ENCODE measurements at regions not wholly inside any gene's neighbourhood (a gene's known extent, or its start where the extent isn't known, plus 50 kb on each side); places are given as distances from the start of the nearest gene placed in this dataset.

DNA sequence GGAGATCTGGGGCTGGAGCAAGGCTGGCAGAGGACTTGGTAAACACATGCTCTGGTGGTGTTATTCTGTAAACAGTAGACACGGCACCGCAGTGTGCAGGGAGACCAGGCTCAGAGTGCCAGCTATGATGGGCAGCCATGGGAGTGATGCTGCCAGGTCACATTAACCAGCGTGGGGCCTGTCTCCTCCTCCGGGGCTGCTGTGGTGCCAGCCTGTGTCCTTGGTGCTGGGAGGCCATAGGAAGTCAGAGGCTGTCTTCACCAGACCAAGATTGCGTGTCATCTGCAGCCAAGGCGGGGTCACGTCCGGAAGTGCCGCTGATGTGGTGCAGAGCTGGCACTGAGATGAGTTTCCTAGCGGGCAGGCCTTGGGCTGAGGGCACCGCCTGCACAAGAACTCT is 236.0 kb downstream of the GLRX3 start:
- no peak for DNase-seq

DNA sequence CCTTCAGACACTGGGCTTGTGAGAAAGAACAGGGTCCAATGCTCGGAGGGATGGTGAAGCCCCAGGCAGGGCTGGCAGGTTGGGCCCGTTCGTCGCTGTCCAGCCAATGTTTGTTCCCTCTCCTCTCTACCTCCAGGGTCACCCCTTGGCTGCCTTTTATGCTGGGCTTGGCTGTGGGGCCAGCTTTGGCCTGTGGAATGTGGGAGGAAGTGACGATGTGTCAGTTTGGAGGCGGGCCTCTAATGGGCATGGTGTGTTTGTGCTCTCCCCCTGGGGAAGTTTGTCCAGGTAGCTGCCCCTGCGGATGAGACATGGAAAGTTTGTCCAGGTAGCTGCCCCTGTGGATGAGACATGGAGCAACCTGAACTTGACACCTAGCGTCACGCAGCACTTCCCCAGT is 236.7 kb downstream of the GLRX3 start:
- no peak for DNase-seq

DNA sequence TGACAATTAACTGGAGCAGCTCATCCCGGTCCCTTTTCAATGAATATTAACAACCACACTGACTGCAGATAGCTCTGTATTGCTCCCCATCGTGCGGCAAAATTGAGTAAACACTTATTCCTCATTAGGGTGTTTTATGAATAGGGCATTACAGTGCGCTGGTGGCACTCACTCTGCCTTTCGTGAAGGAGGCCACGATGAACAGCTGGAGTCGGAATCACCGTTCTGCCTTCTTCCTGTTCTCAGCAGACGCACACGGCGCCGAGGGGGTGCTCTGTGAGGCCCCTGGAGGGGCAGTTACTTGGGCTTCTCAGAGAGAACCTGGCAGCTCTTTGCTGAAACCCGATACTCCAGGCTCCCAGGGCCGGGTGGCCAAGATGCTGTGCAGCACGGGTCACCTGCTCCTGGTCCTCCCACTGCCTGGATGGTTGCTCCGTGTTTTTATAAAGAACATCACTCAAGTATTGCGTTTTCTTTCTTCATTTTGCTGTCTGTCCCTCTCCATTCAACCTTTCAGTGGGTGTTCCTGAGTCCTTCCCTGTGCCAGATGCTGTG is 241.9 kb downstream of the GLRX3 start:
- no peak for DNase-seq

DNA sequence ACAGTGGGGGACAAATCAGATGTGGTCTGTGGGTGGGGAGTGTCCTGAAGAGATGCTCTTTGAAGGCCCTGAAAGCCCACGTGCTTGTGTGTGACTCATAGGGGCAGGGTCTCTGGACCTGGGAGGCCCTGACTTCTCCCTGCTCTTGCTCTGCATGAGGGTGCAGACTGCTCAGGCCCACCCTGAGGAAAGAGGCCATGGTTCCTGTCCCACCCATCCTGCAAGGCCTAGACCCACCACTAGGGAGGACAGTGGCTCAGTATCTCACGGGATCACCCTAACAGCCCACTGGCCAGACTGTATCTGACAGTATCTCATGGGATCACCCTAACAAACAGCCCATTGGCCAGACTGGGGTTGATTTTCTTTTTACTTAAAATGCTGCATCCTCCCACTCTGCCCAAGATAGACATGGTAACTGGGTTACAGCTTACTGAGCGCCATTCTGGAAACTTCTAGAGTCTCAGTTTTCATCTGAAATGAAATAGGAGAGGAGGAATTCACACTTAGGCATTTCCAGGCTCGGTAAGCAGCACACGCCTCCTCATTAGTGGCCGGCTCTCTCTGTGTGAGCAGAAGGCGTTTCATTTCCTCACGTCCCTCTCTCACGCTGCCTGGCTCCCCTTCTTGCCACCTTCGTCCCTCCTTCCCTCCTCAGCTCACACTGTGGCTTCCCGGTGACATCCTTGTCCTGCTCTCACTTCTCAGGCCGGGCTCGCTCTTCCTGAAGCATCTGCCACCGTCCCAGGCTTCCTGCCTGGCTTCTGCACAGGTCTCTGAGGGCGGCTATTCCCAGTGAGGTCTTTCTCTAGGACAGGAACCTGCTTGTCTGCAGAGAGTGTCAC is 242.6 kb downstream of the GLRX3 start:
- DNase-seq, result no peak

DNA sequence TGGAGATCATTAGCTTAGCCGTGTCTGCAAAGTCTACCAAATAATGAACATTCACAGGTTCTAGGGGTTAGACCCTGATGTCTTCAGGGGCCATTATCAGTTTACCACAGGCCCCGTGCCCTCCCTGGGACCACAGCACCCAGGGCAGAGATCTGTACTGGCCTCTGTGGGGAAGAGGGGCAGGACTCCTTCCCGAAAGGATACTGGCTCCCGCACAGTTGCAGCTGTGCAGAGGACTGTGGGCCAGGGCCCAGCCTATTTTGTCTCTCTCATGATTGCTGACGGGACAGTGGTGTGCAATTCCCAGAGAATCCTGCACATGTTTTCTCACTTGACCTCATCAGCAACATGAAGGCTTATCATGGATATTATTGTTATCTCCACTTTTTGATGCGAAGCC is 243.9 kb downstream of the GLRX3 start:
- DNase-seq, result no peak

DNA sequence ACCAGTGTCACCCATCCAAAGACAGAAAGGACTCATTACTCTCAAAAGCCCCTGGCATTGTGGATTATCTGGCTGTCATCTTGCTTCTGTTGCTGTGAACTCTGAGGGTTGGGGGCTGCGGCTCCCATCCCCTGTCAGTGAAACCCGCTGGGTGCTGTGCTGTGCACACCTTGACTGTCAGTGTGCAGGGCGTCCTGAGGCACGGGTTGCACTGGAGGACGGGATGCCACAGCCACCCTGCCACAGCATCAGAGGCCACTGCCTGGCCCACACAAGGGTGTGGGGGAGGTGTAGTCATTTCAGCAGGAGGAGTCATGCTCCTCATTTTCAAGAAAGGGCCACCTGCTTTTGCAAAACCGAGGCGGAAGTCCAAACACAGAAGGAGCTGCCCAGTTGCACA is 245.8 kb downstream of the GLRX3 start:
- DNase-seq, result no peak

DNA sequence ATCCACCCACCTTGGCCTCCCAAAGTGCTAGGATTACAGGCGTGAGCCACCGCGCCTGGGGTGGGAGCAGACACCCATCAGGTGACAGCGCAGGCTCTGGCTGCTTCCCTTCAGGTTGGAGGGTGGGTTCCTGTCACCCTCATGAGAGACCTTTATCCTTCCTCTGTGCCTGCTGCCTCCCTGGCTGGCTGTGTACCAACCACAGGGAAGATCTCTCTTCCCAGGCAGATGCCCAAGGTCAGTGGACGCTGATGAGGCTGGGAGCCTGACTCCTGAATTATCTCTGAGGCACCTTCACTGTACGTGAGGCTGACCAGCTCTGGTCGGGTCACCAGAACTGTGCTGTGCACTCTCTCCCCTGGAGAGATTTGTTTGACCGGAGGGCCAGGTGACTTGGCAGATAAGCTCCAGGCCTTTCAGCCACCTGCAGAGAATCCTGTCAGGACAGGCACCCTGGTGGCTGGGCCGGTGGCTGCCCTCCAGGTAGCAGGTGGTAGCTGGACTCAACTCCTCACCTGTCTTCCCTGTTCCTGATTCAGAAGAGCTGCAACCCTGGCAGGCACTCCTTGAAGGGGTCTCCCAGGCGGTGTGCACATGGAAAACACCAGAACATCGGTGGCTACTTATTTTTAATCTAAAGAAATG is 251.9 kb downstream of the GLRX3 start:
- DNase-seq, result no peak

DNA sequence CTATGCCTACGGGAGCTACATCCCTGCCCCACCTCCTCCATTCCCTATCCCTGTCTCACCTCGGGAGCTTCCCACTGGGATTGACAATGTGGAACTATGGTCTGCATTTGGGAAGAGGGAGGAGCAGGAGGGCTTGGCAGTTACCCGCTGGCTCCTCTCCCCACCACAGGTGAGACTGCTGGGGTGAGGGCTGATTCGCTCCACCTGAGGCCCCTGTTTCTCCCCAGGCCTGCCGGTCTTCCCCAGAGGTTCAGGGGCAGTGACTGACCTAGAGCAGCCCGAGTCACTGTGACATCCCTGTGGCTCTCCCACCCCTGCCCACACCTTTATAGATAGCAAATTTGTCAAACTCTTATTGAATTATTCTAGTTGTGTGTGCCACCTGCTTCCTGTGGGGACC is 252.6 kb downstream of the GLRX3 start:
- DNase-seq, result no peak

DNA sequence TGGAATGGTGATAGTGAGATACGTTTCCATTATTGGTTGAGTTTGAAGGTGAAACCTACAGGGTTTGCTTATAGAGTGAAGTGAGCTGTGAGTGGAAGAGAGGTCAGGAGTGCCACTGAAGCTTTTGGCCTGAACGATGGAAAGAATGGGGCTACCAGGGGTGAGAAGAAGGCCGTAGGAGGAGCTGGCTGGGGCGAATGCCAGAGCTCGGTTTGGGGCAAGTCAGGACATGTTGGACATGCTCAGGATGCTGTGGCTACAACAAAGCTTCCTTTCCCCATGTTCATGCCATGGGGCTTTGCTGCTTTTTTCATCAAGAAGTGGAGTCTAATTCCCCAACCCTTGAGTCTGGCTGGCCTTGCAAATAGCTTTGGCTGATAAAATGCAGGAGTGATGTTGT is 253.7 kb downstream of the GLRX3 start:
- DNase-seq, result no peak

DNA sequence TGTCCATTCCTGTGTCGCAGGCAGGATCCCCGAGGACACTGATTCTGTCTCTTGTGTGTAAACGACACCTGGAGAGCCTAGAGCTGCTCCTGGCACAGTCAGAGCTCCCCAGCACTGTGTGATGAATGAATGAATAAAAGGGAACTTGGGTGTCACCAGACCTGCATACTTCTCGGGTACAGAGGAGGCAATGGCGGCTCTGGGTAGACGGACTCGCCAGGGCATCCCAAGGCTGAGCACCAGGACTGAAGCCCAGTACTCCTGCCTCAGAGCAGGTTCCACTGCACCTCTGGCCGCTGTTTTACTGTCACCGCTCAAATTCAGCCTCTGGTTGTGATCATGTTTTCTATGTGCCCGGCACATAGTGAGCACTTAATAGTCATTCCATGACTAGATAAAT is 255.8 kb downstream of the GLRX3 start:
- DNase-seq, result no peak

DNA sequence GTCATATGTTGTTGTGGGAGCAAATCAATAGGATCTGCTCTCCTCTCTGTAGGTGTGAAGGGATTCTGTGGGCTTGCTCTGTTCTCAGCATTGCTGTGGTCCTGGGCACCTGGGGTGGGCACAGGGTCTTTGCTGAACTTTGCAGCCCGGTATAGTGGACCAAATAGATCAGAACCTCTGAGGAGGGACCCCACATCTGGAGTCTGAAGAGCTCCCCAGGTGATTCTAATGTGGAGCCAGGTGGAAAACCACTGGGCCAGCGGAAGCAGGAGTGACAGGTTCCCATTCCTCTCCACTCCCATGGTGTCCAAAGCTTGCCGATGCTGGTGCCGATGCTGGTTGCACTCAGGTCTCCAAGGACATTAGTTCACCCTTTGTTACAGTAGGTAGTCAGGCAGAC is 257.2 kb downstream of the GLRX3 start:
- no peak for DNase-seq

DNA sequence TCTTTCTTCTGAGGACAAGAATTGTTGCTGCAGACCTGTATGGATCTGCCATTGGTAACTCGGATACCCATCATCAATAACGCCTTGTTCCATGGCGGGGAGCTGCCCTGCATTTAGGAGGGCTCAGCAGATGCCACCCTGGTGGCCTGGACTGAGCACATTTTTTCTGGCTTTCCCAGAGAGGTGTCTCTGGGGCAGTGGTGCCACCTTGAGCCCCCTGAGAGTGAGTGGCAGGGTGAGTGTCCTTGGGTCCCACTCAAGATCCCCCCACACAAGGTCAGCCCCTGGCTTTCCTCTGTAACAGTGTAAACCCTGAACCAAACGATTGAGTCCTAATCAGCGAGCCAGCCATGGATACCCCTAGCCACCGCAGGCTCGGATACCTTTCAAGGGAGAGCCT is 258.6 kb downstream of the GLRX3 start:
- DNase-seq, result no peak

DNA sequence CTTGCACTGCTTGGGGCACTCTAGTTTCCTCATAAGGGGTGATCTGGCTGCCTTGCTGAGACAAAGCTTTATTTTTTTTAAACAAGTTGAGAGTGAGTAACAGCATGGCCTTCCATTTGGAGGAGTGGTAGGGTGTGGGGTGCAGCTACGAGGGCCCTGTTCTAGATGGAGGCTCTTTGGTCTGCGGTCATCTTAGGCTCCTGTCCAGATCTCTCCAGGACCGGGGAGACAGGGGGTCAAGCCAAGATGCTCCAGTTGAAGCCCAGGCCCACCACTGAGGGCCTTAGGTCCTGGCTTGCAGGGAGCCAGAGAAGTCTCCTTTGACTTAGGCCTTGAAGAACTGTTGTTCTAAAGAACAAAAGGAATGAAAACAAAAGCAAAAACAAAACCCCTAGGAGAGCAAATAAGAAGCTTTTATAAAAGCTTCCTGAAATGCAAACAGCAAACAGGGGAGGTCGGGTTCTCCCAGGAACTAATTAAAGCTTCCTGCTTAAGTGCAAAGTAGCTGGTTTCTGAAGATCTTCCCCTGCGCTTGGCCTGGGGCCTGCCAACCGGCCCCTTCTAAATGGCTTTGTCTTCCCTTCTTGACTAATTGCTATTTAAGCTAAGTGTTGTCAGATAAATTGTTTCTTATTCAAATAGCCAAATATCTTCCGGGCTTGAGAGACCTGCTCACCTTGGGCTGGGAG is 259.2 kb downstream of the GLRX3 start:
- DNase-seq, result no peak

DNA sequence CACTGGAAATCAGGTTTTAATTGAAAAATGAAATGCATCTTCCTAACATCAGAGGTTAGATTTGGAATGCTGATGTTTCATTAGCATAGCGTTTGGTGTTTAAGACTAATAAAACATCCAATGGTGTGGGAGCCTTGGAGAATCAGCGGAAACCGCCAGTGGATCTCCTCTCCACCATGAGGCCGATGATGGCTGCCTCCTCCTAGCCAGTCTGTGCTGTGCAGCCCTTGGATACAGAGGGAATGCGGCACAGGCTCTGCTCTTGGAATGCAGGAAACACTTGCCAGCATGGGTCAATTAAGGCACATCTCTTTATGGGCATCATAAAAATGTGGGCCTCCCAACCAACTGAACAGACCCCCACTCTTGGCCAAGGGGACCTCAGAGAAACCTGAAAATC is 259.9 kb downstream of the GLRX3 start:
- DNase-seq, result no peak

DNA sequence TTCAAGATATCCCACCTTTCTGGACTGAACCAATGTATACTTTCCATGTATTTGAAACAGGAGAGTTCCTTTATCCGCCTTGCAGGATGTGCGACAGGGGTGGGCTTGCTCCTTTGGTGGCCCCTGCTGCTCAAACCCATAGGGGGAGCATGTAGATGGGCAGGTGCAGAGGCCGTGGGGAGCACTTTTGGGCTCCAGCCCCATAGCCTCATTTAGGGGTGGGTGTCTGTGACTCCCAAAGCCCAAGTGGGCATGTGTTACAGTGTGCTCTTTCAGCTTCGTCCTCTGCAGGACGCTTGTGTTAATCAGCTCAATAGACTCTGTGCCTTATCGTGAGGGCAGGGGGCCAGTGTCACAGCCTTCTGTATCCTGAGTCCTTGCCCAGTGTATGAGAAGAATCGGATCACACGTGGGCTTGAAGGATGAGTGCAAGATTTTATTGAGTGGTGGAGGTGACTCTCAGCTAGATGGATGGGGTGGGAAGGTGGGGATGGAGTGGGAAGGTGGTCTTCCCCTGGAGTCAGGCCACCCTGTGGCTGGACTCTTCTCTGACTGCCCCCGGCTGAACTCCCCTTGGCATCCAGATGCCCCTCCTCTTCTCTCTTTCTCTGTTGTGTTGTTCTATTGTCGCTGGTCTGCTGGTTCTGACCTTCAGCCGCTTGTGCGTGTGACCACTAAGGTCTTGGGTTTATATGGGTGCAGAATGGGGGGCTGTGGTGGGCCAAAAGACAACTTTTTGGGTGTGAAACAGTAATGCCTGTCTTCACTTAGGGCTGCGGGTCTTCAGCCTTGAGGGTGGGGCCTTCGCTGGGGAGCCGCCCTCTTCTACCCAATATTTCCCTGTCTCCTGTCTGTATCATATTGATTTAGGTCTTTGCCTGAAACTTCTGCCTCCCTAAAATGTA is 262.2 kb downstream of the GLRX3 start:
- DNase-seq, result no peak

DNA sequence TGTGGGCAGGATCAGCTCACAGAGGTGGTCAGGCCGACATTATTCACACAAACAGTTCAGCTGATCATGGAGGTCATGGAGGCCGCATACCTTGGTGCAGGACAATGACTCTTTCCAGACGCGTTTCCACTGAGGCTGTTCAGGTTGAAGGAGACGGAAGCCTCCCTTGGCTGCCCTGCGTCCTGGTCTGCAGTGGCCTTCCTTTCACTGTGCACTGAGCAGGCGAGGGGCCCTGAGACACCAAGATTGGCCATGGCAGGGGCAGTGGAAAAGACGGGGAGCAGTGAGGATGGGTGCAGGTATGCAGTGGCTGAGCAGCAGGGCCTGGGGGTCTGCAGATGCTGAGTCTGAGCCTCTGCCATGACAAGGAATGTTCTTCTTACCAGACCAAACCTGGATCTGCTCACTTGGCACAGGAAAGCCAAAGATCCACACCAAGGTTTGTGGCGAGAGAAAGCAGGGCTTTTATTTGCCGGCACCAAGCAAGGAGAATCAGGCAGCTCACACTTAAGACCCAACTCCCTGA is 263.3 kb downstream of the GLRX3 start:
- DNase-seq, result no peak

DNA sequence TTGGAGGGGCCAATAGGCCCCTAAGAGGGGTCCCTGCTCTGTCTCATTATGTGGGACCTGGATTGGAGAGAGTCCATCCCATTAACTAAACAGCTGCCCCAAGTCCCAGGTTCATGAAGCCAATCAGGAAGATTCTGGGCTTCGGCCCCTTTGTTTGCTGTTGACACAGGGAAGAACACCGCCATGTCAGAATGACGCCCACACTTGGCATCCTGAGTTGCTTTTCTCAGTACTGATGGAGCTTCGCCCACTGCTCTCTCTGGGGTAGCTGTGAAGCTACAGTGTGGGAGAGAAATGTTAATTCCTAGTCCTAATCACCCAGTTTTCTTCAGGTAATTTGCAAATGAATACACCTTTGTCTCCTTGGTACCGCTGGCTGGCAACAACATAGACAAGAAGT is 264.7 kb downstream of the GLRX3 start:
- DNase-seq, result no peak

DNA sequence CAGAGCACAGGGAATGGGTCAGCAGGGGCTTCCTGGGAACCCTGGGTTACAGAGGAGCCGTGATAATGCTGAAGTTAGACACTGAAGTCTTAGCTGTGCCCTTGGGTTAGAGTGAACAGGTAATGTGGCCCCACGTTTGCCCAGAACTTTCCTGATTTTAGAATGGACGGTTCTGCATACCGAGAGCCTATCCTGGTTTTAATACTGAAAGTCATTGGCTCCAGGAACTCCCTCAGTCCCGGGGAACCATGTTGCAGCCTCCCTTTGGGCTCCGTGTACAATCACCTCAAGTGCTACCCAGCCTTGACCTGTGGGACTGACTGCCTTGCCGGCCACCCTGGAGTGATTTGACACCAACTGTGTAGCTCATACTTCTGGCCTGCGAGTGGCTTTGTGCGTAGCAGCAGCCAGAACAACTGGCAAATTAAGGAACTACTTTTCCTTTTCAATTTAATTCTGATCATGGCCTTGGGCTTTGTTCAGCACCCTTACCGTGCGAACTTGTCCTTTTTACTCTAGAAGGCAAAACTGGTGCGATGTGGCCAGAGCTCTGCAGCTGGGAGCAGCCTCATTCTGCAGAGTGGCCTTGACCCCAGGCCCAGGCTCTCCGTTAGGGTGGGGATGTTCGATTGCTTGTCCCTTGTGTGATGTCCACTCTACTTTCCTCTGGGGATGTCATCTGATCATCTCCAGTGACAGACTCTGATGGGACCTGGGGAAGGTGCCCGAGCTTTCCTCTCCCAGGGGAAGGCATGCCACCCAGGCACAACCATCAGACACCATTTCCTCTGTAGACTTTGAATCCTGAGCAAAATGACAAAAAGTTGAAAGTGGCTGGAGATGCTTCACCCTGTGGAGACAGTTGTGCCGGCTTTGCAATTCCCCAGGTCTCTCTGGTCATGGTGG is 265.9 kb downstream of the GLRX3 start:
- DNase-seq, result no peak

DNA sequence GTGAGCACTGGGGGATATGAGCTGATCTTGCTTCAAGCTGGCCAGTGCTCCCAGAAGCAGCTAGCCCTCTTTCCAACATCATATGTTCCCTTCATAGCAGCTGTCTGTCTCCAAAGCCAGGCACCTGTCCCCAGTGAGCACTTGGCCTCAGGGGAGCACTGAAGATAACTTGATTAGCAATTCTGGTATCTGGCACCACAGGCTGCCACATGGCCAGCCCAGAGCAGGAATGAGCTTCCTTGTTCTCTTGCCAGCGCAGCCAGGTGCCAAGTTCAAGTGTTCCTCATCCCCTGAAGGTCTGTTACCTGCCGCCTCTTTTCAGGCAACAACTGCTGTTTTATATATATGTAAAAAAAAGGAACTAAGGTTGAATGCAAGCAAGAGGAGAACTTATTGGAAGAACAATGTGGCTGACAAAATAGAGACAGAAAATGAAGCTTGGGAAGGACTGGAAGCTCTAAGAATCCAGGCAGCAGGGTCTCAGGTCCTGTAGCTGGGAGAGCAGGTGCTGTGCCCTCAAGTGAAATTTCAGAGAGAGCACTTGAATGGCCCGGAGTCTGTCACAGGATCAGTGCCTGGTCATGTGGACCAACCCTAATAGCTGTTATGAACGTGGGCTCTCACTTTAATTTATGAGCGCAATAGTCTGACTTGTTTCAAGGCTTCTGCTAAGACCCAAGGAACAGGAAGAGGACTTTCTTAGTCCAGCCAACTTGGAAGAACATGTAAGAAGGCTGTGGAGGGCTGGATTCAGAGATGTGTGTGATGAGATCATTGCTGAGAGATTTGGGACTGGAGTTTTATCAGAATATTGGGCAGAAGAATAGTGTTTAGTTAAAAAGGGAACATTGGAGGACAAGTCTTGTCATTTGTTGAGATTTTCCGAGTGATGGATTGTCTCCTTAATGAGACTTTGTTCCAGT is 267.2 kb downstream of the GLRX3 start:
- no peak for DNase-seq

DNA sequence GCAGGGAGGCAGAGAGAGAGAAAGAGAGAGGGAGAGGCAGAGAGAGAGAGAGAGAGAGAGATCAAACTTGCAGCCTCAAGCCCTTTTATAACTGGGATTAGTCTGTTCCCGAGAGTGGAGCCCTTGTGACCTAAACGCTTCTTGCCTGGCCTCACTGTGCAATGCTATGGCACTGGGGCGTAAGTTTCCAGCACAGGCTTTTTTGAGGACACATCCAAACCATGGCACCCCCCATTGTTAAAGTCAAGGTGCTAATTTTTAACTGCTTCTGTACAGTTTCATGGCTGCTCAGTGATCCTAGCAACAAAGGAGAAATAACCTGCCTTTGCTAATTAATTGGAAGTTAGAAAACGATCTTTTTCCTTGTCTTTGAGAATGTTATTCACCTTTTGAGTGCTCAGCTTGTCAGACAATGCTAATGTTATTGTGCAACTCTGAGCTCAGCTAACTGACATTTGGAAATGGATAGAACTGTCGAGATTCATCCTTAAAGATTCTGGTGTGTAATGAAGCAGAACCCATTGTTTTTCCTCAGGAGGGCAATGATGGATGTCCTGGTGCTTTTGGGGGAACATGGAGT is 268.4 kb downstream of the GLRX3 start:
- no peak for DNase-seq

Measured in NCI-H524 treated with DMSO at 0.1 percent for 48 hours (cell line).